GM18499 (cell line): ENCODE measurements at regions not wholly inside any gene's neighbourhood (a gene's known extent, or its start where the extent isn't known, plus 50 kb on each side); places are given as distances from the start of the nearest gene placed in this dataset.

Experiments used
- ATAC-seq: cut with Tn5 transposase; IDR thresholded peaks from one replicate; pipeline ENCODE4 v1.9.1; 2021; ENCODE audit warnings: moderate number of reproducible peaks; ENCODE audit not compliant: insufficient read depth, unreplicated experiment

- ATAC-seq = no peak
These were observed 290.0 kb downstream of the SETD4 start for GRCh38 chr21:35770101-35770945.

- ATAC-seq = no peak
These were observed 292.1 kb downstream of the SETD4 start for GRCh38 chr21:35768187-35768586.

- no peak for ATAC-seq
These were observed 295.7 kb downstream of the SETD4 start for GRCh38 chr21:35764586-35764985.

GRCh38 chr21:35764077-35764476 is 296.2 kb downstream of the SETD4 start:
- no peak for ATAC-seq

- ATAC-seq = no peak
These were observed 305.7 kb downstream of the SETD4 start for GRCh38 chr21:35754583-35754982.

GRCh38 chr21:35753308-35753707 is 307.0 kb downstream of the SETD4 start:
- no peak for ATAC-seq

- no peak for ATAC-seq
These were observed 309.2 kb downstream of the SETD4 start for GRCh38 chr21:35751171-35751570.

- ATAC-seq = no peak
These were observed 310.4 kb downstream of the SETD4 start for GRCh38 chr21:35749904-35750303.

- ATAC-seq = no peak
These were observed 311.5 kb downstream of the SETD4 start for GRCh38 chr21:35748678-35749314.

GRCh38 chr21:35743571-35743970 is 316.8 kb downstream of the SETD4 start:
- ATAC-seq = no peak

- ATAC-seq = no peak
These were observed 321.9 kb downstream of the SETD4 start for GRCh38 chr21:35738347-35738961.

GRCh38 chr21:35737899-35738346 is 322.4 kb downstream of the SETD4 start:
- no peak for ATAC-seq

GRCh38 chr21:35737449-35737848 is 322.9 kb downstream of the SETD4 start:
- no peak for ATAC-seq

- ATAC-seq = no peak
These were observed 327.5 kb downstream of the SETD4 start for GRCh38 chr21:35732788-35733187.

- no peak for ATAC-seq
These were observed 330.0 kb downstream of the SETD4 start for GRCh38 chr21:35730325-35730724.

GRCh38 chr21:35727830-35728229 is 332.5 kb downstream of the SETD4 start:
- ATAC-seq = no peak

GRCh38 chr21:35724156-35724555 is 336.2 kb downstream of the SETD4 start:
- ATAC-seq = no peak

GRCh38 chr21:35721701-35722100 is 338.6 kb downstream of the SETD4 start:
- ATAC-seq = no peak

- no peak for ATAC-seq
These were observed 340.1 kb downstream of the SETD4 start for GRCh38 chr21:35720208-35720731.

GRCh38 chr21:35719080-35719479 is 341.2 kb downstream of the SETD4 start:
- ATAC-seq = no peak
